Germinal center (tissue), 1 donor: ENCODE measurements at regions not wholly inside any gene's neighbourhood (a gene's known extent, or its start where the extent isn't known, plus 50 kb on each side); places are given as distances from the start of the nearest gene placed in this dataset.
"Not testable (repeated sequence)": the region's sequence is repeated elsewhere in the genome, so short reads cannot be mapped to it uniquely, and the experiment has no call there.

ENCODE experiments used
- DNase-seq: peaks from one replicate; pipeline ENCODE4 v3.0.0; 2012; ENCODE audit warnings: mixed read lengths, low spot score

DNA sequence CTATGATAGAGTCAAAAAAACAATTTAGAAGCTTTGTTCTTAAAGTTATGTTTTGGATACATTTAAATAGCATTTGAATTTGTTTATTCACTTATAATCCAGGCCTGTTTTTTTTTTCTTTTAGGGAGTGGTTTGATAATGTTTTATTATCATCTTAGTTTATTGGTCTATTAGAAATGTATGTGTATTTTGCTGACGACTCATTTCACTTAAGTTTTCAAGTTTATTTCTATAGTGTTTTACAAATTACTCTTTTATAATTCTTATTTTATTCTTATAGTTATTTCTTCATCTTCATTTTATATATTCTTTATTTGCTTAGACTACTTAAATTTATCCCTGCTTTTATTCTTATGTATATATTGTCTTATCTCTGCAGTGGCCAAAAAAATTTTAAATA lies 804.5 kb downstream of the NR4A2 start:
- no peak for DNase-seq

DNA sequence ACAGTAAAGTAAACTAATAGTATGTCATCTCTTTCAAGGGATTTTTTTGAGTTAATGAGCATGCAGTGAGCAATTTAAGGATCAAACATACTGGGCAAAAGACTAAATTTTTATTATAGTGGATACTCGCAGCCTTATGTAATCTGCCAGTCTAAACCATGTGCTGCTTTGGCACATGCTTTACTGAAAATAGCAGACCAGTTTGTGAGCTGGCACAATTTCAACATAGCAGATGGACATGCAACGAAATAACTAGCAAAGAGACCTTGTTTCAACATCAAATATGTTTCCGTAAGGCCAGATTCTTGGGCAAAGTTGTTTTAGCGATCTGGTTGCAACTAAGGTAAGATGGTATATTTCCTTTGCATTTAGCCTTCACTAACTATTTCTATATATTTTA lies 807.3 kb downstream of the NR4A2 start:
- DNase-seq, result no peak

DNA sequence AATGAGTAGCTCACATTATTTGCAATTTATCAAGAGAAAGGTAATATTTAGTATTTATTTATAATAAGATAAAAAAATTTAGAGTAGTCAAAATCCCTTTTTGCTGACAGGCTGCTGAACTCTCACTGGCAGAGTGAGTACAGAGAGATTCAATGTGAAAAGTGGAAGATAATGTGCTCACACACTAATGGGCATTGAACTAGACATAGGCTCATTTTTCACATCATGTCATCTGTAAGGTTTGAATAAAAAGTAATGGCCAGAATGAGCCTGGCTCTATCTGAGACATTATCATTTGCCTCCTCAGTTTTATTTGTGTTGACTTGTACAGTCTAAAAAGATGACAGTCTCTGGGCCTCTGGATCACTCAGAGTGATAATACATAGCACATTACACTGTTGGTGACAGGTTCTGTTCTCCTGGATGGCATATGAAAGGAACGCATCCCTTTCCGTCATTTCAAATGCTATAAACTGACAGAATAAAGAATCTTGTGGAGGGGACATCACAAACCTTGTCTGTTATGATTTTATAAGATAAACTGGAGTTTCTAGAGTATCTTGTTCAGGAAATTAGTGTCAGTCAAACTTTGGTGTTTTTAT lies 812.9 kb downstream of the NR4A2 start:
- DNase-seq, result no peak

DNA sequence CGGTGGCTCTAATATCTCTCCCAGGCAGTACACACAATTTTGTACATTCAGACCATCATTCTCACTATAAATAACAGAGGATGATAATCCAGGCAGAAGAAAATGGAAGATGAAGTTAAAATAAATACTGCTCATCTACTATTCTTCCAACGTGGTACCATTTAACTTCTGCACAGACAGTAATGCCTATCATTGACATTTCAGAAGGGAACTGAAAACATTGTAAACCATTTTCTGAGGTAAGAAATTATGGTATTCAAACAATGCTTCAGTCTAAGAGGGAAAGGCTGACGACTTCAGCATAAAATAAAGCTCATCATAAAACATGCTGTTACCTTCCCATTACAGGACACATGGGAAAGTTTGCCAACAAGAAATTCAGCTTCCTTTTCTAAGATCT lies 814.4 kb downstream of the NR4A2 start:
- no peak for DNase-seq

DNA sequence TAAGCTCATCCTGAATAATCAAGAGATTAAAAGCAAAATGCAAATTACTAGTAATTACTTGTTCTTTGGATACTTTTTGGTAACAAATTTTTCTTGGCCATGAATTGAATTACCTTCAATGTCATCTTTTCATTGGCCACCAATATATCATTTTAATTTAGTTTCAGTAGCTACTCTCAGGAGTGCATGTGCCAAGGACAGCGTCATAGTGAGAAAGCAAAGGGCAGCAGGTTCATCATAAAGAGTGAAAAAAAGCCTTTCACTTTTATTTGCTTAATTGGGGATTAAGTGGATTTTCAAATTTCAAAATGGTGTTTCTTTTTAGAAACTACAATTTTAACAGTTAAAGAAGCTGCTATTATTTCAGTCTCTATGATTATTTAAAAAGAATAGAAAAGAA lies 815.2 kb downstream of the NR4A2 start:
- no peak for DNase-seq

DNA sequence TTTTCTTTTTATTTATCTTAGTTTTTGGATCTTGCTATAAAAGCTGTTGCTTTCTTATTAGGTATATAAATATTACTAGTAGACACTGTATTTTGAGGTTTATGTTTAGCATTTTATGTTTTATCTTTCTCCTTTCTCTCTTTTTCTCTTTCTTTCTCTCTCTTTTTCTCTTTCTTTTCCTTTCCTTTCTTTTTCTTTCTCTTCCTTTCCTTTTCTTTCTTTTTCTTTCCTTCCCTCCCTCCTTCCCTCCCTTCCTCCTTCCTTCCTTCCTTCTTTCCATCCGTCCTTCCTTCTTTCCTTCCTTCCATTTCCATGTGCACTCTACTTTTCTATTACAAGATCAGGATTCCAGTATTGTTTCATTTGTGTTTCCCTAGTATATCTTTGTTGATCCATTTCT lies 814.8 kb downstream of the KCNJ3 start:
- DNase-seq, result no peak

DNA sequence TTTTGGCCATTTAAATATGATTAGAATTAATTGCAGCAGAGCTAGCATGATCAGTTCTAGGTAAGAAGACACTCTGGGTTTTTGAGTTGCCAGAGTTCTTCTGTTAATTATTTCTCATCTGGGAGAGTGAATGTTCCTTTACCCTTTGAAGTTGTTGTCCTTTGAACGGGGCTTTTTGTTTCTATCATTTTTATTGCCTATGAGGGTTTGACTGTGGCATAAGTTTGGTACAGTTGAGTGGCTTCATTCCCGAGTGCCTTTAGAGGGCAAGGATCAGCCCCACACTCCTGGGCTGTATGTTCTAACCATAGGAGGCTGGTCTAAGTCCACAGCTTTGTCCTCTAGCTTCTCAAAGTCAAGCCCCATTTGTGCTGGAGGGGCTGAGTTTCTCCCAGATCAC lies 804.3 kb downstream of the KCNJ3 start:
- DNase-seq, result no peak

DNA sequence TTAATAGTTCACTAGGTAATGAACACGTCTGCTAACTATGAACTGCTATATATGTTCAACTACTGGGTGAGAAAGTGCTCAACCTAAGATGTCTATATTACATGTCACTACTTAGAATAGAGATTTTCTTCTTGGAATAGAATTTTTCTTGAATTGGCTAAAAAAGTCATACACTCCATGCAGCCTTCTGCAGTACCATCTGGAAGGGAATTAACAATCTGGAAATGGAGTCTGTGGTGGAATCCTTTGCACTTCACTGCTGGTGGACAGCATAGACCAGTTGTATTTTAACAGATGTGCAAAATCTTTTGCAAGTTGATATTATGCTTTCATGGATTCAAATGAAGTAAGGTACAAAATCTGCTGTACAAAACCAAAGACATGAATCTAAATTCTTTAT lies 799.6 kb downstream of the KCNJ3 start:
- no peak for DNase-seq

DNA sequence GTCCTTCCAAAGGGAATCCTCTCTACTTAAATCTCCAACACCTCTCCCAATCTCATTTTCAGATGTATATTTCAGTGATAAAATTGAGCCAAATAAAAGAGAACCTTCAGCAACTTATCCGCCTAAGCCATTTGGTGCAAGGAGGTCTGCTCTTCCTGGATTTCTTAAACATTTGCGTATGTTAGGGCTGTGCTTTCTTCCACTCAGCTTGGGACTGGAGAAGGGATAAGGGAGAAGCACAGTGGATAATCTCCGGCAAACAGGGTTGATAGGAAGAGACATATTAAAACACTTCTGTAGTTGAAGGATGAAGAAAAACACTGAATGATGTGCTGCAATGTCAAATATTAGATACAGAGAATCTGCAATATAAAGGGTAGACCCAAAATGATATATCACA lies 796.2 kb downstream of the KCNJ3 start:
- DNase-seq, result no peak

DNA sequence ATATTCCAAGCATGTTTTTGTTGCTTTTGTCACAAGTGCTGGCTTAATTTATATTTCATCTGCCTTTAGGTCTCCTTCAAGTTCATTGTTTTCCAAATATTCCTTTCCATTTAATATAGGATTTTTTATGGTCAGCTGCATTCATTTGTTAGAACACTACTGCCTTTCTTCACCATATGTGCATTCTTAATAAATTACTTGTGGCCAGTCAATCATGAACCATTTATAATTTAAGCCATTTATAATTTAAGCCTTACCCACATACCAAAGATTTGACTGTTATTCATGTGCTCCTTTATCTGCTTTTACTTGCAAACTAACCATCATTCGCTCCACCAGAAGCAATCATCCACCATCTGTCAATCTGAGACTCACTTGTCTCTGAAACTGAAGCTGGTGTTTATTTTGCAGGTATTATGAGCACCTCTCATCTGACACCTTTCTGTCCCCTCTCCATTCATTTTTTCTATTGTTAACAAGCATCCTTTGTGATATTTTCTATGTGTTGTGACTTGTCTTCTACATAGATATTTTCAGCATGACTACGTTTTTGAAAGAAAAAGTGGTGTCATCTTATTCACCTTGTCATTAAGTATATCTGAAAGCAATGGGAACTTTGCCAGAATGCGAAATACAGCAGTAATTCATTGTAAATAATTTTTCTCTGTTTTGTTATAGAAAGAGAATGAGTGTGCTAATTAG lies 786.8 kb downstream of the KCNJ3 start:
- DNase-seq, result no peak

DNA sequence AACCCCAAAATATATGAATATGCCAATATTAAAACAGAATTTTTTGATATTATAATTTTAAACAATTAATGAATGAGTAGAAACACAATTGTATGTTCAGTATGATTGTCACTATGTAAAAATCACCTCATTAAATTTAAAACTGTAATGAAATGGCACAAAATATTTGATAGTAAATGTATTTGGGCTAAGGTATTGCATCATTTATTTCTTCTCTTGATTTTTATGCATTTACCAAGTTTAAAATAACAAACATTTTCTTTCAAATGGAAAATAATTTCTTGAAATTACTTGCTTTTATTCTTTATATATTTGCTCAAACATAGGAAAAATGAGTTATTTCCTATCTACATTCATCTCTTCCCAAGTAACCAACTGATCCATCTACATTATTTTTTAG lies 782.6 kb downstream of the KCNJ3 start:
- DNase-seq, result no peak

DNA sequence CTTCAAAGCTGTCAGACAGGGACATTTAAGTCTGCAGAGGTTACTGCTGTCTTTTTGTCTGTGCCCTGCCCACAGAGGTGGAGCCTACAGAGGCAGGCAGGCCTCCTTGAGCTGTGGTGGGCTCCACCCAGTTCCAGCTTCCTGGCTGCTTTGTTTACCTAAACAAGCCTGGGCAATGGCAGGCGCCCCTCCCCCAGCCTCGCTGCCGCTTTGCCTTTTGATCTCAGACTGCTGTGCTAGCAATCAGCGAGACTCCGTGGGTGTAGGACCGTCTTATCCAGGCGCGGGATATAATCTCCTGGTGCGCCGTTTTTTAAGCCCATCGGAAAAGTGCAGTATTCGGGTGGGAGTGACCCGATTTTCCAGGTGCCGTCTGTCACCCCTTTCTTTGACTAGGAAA lies 773.5 kb downstream of the KCNJ3 start:
- DNase-seq, result not testable (repeated sequence)

DNA sequence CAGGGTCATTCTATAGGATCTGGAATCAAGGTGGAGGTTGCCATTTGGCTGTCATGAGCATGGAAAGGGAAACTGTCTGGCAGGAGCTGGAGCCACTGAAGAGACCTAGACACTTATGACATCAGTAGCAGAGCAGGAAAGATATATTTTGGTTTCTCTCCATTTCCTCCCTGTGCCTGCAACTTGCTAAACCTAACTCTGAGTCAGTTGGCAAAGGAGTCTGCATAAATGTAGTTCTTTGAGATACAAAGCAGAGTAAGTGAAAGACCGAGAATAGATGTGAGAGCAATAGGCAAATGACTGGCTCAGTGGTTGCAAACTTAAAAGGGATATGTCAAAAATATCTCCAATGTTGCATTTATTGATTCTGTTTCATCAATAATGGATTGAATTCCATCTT lies 757.7 kb downstream of the KCNJ3 start:
- DNase-seq, result no peak

DNA sequence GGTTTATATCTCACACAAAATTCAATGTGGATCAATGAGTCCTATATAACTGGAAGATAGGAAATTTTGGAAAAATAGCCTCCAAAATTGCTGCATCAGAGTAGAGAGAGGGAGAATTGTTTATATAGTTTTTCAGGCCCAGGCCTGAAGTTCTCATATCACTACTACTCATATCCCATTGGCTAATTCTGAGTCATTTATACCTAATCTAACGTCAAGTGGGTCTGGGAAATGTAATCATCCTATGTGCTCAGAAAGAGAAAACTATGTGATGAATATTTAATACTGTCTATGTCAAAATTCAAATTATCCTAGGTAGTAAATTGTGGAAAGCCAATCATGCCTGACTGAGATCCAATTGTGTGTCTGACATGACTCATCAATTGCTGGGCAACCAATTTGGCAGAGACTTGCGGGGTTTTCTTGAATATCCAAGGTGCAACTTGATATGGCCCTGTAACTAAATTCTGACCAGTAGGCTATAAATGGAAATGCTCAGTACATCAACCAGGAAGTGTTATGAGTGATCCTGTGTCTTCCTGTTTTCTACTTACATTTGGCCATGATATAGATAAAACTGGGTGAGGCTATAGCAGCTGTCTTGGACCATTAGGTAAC lies 744.4 kb downstream of the KCNJ3 start:
- DNase-seq, result no peak

DNA sequence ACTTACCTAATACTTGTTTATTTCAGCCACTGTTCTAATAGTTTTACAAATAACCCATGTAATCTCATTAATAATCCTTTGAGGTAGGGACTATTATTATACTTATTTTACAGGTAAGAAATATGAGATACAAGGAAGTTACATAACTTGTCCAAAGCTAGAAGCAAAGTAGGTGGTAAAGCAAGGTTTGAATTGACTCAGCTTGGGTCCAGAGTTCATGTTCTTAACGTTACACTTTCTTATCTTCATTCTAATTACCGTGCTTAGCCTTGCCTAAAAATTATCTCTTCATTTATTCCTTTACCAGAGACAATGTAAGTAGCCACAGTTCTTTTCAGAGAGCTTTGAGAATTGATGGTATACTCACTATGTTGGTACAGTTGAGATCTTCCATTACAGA lies 743.6 kb downstream of the KCNJ3 start:
- no peak for DNase-seq

DNA sequence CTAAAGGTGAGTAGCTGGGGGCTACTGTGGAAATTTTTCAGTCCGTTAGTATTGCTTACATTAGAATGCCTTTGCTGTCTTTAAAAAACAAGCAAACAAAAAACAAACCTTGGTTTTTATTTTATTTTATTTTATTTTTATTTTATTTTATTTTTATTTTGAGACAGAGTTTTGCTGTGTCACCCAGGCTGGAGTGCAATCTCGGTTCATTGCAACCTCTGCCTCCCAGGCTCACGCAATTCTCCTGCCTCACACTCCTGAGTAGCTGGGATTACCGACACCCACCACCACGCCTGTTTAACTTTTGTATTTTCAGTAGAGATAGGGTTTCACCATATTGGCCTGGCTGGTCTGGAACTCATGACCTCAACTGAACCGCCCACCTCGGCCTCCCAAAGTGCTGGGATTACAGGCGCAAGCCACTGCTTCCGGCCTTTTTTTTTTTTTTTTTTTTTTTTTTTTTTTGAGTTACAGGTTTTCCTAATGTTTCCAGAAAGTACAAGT lies 732.6 kb downstream of the KCNJ3 start:
- no peak for DNase-seq

DNA sequence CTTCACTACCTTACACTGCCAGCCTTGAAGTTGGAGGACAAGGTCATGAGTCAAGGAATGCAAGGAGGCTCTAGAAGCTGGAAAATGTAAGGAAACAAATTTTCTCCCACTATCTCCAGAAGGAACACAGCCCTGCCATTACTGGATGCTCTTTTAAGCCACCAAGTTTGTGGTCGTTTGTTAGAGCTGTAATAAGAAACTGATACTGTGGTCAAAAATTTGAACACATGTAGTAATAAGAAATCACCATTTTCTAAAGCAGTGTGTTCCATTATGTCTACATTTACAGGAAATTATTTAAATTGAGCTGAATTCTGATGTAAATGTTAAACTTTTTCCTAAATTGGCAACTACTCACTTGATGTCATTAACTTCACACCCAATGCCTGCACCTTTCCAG lies 729.0 kb downstream of the KCNJ3 start:
- DNase-seq, result no peak

DNA sequence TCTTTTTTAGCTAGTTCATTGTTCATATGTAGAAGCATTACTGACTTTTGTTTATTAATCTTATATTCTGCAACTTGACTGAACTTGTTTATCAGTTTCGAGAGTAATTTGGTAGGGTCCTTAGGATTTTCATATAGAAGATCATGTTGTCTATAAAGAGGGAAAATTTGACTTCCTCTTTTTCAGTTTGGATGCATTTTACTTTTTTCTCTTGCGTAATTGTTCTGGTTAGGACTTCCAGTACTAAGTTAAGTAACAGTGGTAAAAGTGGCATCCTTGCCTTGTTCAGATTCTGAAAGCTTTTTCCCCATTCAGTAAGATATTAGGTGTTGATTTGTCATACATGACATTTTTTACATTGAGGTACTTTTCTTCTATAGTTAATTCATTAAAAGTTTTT lies 726.0 kb downstream of the KCNJ3 start:
- no peak for DNase-seq

DNA sequence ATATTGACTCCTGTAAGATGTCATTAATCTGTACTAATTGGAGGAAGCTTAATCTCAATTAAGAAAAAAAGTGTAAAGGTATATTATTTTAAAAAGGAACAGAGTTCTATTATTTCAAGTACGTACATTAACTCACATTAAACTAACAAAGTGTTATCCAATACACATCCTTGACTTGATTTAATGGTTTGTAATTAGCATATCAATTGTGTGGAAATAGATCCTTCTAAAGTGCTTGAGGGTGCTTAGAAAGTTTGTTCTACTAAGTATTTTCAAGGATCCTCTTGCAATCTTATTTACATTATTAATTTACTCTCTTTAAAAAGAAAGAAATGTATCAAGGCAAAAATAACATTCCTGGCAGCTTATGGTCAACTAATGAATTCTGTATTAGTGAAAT lies 720.3 kb downstream of the KCNJ3 start:
- DNase-seq, result no peak

DNA sequence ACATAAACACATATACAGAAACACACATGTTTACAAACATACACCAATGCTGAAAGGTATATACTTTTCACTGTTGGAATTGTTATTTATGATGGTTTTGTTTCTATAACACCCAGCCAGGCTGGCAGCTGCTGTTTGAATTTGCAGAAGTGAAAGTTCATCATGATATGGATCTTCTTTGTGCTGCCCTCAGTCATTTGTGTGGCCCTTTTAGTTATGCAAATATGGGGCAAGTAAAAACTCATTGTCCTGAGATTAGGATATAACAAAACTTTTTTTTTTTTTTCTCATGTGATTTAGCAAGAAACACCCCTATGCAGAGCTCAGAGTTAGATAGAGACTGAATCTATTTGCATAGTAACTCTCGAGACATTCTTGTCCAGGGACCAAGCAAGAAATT lies 714.1 kb downstream of the KCNJ3 start:
- DNase-seq, result no peak

DNA sequence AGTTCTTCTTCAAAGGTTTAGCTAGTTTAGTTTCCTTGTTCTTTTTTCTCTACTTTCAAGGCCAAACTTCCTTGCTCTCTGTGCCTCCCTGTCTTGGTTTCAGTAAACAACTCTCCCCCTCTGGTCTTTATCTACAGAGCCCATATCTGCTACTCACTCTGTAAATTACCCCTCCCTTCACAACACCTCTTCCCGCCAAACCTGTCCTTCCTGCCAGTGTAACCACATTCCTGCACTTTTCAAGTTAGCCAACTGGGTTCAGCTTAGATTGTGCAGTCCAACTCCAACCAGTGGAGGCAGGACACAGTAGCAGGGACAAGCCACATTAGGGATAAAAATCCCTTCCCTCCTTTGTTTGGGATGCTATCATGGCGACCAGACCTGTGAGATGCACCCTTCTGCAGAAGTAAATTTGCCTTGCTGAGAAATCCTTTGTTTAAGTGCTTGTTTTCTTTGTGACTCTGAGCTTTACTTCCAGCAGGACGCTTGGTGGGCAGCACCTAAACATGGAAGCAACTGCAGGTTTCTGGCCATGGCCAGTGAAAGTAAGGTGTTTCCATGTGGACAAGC lies 706.0 kb downstream of the KCNJ3 start:
- DNase-seq, result no peak

DNA sequence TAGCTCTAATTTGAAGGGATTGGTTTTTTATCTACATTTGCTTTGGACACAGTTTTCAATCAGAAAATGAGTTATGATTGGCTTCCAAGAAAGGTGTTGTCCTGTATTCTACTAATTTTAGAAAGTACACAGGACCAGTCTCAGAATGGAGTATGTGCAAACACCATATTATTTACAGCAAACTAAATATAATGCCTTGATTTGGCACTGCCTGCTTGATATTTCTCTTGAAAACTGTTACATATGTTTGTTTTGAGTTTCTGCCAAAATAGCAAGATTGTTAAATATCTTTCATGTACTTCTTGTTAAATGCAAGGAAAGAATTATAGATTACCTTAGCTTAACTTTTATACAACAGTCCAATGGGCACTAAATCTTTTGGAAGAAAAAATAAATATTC lies 694.9 kb downstream of the KCNJ3 start:
- no peak for DNase-seq

DNA sequence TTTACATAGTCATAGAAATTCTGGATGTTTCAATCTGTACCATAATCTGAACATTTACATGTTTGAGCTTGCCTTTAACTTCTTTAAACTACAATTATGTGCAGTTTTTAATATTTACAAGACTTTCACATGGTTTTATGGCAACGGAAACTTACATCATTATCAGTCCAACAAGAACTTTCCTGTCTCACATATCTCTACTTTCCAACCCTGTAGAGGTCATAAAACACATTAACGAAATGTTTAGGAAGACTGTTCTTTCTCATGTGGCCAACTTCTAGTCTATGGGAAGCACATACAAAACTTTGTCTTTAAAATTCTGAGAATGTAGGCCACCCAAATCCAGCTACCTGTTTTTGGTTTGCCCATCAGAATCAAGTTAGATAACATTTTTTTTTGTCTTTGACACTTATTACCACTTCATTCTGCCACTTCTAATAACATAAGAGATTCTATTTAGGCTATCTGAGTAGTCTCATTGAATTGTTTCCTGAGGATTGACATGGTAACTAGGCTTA lies 693.2 kb downstream of the KCNJ3 start:
- no peak for DNase-seq
